OCI-LY7 (cell line): ENCODE measurements at regions not wholly inside any gene's neighbourhood (a gene's known extent, or its start where the extent isn't known, plus 50 kb on each side); places are given as distances from the start of the nearest gene placed in this dataset.

Experiments used
- BruUV-seq: library from RNA; stranded (reverse); fragments of 400-500 nt; replicated peaks from 2 replicates; lab custom pipeline; 2021; lab: Mats Ljungman, UMichigan
- CTCF ChIA-PET: fragments of 300-600 bp; sonication (Branson Sonifier 250); formaldehyde crosslinking; loops from one replicate; lab custom pipeline; 2022; ENCODE audit warnings: antibody characterized with exemption; ENCODE audit not compliant: unreplicated experiment; lab: Charles Lee
- POLR2A ChIA-PET: fragments of 300-600 bp; sonication (Branson Sonifier 250); formaldehyde crosslinking; loops from one replicate; lab custom pipeline; 2022; ENCODE audit warnings: antibody characterized with exemption; lab: Charles Lee
- DNase-seq: peaks from one replicate; pipeline ENCODE4 v3.0.0-alpha.2; 2015; ENCODE audit warnings: low spot score
- H2AFZ ChIP-seq: fragments of 200-600 bp; sonication (generic), shearing (Covaris generic); 2 replicates; pipeline ENCODE4 v1.6.1; 2014; ENCODE audit warnings: mild to moderate bottlenecking, antibody characterized with exemption, low read length, moderate library complexity
- H3K27ac ChIP-seq: fragments of 200-600 bp; sonication (generic); 2 replicates; pipeline ENCODE4 v1.5.1; 2014; ENCODE audit warnings: mixed run types, low read depth, mild to moderate bottlenecking, moderate library complexity, low read length, inconsistent platforms; ENCODE audit not compliant: poor library complexity, severe bottlenecking
- H3K36me3 ChIP-seq: fragments of 200-600 bp; sonication (generic); 2 replicates; pipeline ENCODE4 v1.6.1; 2014; ENCODE audit warnings: mild to moderate bottlenecking, antibody characterized with exemption, low read length, moderate library complexity, mixed read lengths; ENCODE audit not compliant: insufficient read depth
- H3K4me1 ChIP-seq: fragments of 200-600 bp; sonication (generic); 2 replicates; pipeline ENCODE4 v1.5.1; 2014; ENCODE audit warnings: mild to moderate bottlenecking, low read length; ENCODE audit not compliant: insufficient read depth, poor library complexity, severe bottlenecking
- H3K4me2 ChIP-seq: fragments of 200-600 bp; sonication (generic); 2 replicates; pipeline ENCODE4 v1.6.1; 2014; ENCODE audit warnings: mild to moderate bottlenecking, low read length
- H3K4me3 ChIP-seq: fragments of 200-600 bp; sonication (generic); 2 replicates; pipeline ENCODE4 v1.5.1; 2014; ENCODE audit warnings: mild to moderate bottlenecking, low read depth, low read length; ENCODE audit not compliant: poor library complexity, severe bottlenecking
- H3K79me2 ChIP-seq: fragments of 200-600 bp; sonication (generic); 2 replicates; pipeline ENCODE4 v1.6.1; 2016; ENCODE audit warnings: low read depth, mild to moderate bottlenecking, low read length, moderate library complexity, mixed read lengths; ENCODE audit not compliant: insufficient read depth
- H3K9me2 ChIP-seq: fragments of 200-600 bp; sonication (generic); 2 replicates; pipeline ENCODE4 v1.6.1; 2016; ENCODE audit warnings: mild to moderate bottlenecking, low read length, mixed read lengths; ENCODE audit not compliant: insufficient read depth
- H3K9me3 ChIP-seq: fragments of 200-600 bp; sonication (generic); 2 replicates; pipeline ENCODE4 v1.6.1; 2014; ENCODE audit warnings: mild to moderate bottlenecking, mixed run types, low read length, mixed read lengths
- H4K20me1 ChIP-seq: fragments of 200-600 bp; sonication (generic); 2 replicates; pipeline ENCODE4 v1.6.1; 2014; ENCODE audit warnings: mild to moderate bottlenecking, antibody characterized with exemption, low read length, moderate library complexity, mixed read lengths; ENCODE audit not compliant: insufficient read depth
- CTCF ChIP-seq: fragments of 200-600 bp; sonication (generic); conservative IDR thresholded peaks from 2 replicates; pipeline ENCODE4 v1.5.1; 2014; ENCODE audit warnings: mild to moderate bottlenecking, antibody characterized with exemption, low read length, moderate library complexity, mixed read lengths
- EZH2phosphoT487 ChIP-seq: fragments of 200-600 bp; sonication (generic); IDR thresholded peaks from 2 replicates; pipeline ENCODE4 v1.6.1; 2018; ENCODE audit warnings: low read depth, borderline replicate concordance, mild to moderate bottlenecking, mixed run types, antibody characterized with exemption, low read length, moderate library complexity, mixed read lengths
- intact Hi-C: fragments of 100-400 bp; cut with micrococcal nuclease; formaldehyde crosslinking; loops from one replicate; pipeline ENCODE4 v1.10.0; 2022; ENCODE audit not compliant: unreplicated experiment

- Histone ChIP-seq H3K27ac (no peak overlapping the region), H3K9me3 (no peaks in the 10 kb centered on the region), H3K36me3 (no peaks in the 10 kb centered on the region), H3K4me1 (no peaks in the 10 kb centered on the region), H3K9me2 (no peaks in the 10 kb centered on the region), H2AFZ (no peak overlapping the region), H3K4me2 (no peak overlapping the region), H3K4me3 (no peak overlapping the region), H4K20me1 (no peaks in the 10 kb centered on the region), H3K79me2 (no peaks in the 10 kb centered on the region)
- DNase-seq: no peak
- TF ChIP-seq CTCF: no peak
- no peak for TF ChIP-seq EZH2phosphoT487
- CTCF ChIA-PET: no interaction called here
- intact Hi-C loops: no loop called here
- POLR2A ChIA-PET: no interaction called here
- BruUV-seq: no TSS peak
Measured at GRCh38 chr7:81268551-81268950, 349.7 kb upstream of the SEMA3C start.

GRCh38 chr7:81267508-81267907 is 348.7 kb upstream of the SEMA3C start:
- Histone ChIP-seq H4K20me1 (no peaks in the 10 kb centered on the region), H3K36me3 (no peaks in the 10 kb centered on the region), H3K9me2 (no peaks in the 10 kb centered on the region), H2AFZ (no peak overlapping the region), H3K4me2 (no peak overlapping the region), H3K4me3 (no peak overlapping the region), H3K79me2 (no peaks in the 10 kb centered on the region), H3K27ac (no peak overlapping the region), H3K9me3 (no peaks in the 10 kb centered on the region), H3K4me1 (no peaks in the 10 kb centered on the region)
- POLR2A ChIA-PET: no interaction called here
- intact Hi-C loops: no loop called here
- DNase-seq: no peak
- TF ChIP-seq CTCF: no peak
- TF ChIP-seq EZH2phosphoT487: no peak
- CTCF ChIA-PET: no interaction called here
- BruUV-seq: no TSS peak

GRCh38 chr7:81264116-81264515 is 345.3 kb upstream of the SEMA3C start:
- Histone ChIP-seq H3K9me3 (no peaks in the 10 kb centered on the region), H3K79me2 (no peaks in the 10 kb centered on the region), H3K9me2 (no peaks in the 10 kb centered on the region), H3K27ac (no peak overlapping the region), H3K4me2 (no peak overlapping the region), H3K36me3 (no peaks in the 10 kb centered on the region), H3K4me3 (no peak overlapping the region), H2AFZ (no peak overlapping the region), H3K4me1 (no peaks in the 10 kb centered on the region), H4K20me1 (no peaks in the 10 kb centered on the region)
- ChIA-PET POLR2A (no interaction called here), CTCF (no interaction called here)
- intact Hi-C loops: no loop called here
- peak; percentile 1 for DNase-seq
- TF ChIP-seq CTCF (no peak), EZH2phosphoT487 (no peak)
- no TSS peak for BruUV-seq
